ENCODE measurements at regions not wholly inside any gene's neighbourhood (a gene's known extent, or its start where the extent isn't known, plus 50 kb on each side); places are given as distances from the start of the nearest gene placed in this dataset.

DNA sequence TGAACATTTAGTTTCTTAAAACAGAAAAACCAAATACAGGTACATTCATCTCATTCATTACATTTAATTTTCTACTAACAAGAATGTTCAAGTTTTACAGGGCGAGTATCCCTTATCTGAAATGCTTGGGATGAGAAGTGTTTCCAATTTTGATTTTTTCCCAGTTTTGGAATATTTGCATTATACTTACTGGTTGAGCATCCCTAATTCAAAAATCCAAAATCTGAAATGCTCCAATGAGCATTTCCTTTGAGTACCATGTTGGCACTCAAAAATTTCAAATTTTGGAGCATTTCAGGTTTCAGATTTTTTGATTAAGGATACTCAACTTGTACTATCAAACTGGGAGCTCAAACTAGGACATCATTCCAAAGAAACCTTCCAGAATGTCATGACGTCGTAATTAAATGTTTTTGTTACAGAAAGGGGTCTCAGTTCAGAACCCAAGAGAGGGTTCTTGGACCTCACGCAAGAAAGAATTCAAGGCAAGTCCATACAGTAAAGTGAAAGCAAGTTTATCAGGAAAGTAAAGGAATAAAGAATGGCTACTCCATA, 90.8 kb upstream of the PIK3CG start:
- intact Hi-C loops (cut with DNase I): no loop called here
- no peak for DNase-seq (ENCODE audit: low spot score)

DNA sequence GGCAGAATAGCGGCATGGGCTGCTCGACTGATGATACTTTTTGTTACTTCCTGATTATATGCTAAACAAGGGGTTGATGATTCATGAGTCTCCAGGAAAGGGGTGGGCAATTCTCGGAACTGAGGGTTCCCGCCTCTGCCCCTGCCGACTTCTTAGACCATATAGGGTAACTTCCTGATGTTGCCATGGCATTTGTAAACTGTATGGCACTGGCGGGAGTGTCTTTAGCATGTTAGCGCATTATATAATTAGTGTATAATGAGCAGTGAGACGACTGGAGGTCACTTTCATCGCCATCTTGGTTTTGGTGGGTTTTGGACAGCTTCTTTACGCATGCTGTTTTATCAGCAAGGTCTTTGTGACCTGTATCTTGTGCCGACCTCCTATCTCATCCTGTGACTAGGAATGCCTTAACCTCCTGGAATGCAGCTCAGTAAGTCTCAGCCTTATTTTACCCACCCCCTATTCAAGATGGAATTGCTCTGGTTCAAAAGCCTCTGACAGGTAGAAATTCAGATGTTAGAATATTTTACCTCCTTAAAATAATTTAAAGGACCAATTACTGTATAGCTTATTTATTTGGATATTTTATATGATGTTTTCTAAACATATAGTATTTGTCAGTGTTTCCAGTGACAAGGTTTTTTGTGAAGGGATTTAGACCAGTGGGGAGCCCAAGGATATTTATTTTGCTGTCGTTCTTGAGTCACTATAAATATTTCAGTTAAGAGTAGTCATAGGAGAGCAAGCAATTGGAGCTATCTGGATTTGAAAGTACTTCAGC, 90.1 kb upstream of the PIK3CG start:
- intact Hi-C loops (cut with DNase I): no loop called here
- DNase-seq (ENCODE audit: low spot score): no peak

DNA sequence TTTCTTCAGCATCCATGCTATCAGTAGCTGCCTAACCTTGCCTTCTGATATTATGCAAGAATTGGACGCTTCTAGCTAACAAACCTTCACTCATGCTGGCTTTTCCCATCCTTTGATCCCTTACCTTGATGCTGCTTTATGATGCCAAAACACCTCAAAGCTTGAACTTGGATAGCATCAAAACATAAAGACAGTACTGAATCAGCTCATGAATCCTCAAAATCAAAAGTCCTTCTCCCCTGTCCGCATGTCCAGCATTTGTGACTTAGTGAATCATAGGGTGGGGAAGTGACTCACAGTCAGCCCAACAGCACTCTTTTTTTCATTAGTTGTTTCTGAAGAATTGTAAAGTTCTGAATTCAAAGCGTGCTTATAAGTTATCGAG, 89.5 kb upstream of the PIK3CG start:
- DNase-seq (ENCODE audit: low spot score): no peak
- intact Hi-C loops (cut with DNase I): no loop called here

DNA sequence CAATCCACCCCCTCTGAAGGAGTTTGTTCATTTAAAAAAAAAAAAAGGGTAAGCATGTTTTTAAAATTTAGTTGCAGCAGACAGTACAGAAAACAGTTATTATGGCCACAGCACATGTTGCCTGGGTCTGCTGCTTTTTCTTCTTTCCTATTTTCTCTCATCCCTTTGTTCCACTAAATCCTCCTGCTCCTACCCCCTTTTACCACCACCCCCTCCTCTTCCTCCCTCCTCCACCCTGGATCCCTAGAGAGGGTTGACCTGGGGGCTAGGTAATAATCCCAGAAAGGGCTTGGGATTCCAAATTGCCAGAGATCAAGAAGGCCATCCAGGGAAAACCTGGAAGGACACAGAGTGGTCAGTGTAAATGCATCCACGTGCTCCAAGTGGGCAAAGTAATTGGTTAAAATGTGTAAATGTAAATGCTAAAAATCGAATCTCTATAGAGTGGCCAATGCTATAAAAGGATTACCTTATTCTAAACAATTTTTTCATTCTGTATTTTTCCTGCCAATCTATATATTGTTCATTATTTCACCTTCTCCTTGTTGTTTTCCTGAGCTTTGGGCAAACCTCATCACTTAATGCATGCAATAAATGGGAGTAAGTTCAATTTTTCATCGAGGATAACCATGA, 89.0 kb upstream of the PIK3CG start:
- intact Hi-C loops (cut with DNase I): no loop called here
- no peak for DNase-seq (ENCODE audit: low spot score)

DNA sequence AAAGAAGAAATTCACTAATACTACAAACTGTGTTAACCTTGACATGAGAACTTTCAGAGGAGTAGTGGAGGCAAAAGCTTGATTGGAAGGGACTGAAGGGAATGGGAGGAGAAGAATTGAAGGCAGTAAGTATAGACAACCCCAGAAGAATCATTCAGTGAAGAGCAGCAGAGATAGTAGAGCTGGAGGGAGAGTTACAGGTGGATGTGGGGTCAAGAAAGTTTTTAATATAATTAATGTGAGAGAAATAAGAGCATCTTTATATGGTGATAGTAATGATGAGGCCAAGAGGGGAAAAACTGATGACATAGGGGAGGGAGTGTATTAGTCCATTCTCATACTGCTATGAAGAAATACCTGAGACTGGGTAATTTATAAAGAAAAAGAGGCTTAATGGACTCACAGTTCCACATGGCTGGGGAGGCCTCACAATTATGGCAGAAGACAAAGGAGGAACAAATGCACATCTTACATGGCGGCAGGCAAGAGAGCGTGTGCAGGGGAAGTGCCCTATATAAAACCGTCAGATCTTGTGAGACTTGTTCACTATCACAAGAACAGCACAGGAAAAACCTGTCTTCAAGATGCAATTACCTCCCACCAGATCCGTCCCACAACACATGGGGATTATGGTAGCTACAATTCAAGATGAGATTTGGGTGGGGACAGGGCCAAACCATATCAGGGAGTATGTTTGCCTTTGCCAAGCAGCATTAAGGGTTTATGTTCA, 88.3 kb upstream of the PIK3CG start:
- intact Hi-C loops (cut with DNase I): no loop called here
- DNase-seq (ENCODE audit: low spot score): no peak

DNA sequence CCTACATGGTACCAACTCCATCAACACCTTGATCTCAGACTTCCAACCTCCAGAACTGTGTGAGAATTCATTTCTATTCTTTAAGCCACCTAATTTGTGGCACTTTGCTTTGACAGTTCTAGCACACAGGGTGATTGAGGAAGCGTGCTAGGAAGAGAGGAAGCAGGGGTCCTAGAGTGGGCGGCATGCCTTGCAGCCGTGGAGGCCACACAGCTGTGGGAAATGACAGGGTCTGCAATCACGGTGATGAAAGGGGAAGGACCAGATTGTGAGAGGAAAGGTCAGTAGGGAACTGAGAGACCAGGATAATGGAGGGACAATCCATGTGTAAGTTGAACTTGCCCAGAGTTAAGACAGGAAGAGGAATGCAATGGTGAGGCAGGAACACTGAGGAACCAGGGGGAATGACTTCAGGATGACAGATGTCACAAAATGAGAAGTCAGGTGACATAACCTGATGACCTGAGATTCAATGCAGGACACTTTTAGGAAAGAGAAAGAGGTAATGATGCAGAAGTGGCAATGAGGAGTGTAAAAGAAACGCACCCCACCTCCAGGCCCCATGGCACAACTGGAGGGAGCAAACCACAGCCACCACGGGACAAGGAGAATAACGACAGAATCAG, 87.3 kb upstream of the PIK3CG start:
- DNase-seq (ENCODE audit: low spot score): no peak
- intact Hi-C loops (cut with DNase I): no loop called here

DNA sequence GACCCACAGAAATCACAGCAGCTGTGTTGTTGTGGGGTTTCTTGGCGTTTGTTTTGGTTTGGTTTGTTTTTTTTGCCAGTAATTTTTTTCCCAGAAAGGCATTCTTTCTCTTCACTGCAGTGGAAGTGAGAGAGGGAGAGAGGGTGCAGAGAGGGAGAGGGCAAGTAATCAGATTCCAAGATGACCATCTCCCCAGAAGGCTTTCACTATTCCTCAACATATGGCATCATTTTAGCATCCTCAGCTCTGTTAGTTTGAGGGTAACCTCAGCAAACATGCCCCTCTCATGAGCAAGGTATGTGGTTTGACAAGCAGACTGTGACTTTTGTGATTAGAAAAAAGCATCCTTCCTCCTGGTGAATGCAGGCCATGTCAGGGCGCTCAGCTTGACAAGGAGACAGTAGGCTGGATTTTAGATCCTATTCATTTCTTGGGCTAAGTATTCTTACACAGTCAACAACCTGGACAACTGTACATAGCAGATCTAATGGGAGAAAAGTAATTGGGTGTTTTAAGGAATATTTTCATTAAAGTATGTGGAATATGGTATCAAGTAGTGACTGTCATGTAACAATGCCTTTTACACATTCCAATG, 86.3 kb upstream of the PIK3CG start:
- no peak for DNase-seq (ENCODE audit: low spot score)
- intact Hi-C loops (cut with DNase I): no loop called here

DNA sequence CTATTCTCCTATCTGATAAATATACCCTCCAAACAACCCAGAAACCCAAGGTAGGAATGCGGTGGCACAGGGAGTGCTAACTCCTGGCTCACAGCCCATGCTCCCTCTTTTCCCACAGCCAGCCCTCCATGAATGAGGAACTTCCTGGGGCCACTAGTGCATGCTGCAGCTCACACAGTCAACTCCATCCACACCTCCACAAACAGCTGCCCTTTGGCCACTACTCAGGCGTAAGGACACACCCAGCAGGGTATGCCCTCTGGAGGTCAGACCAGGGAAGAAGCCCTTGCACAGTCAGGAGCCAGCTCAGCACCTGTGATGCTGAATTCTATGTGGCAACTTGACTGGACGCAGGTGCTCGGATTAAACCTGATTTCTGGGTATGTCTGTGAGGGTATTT, 85.2 kb upstream of the PIK3CG start:
- intact Hi-C loops (cut with DNase I): no loop called here
- no peak for DNase-seq (ENCODE audit: low spot score)

DNA sequence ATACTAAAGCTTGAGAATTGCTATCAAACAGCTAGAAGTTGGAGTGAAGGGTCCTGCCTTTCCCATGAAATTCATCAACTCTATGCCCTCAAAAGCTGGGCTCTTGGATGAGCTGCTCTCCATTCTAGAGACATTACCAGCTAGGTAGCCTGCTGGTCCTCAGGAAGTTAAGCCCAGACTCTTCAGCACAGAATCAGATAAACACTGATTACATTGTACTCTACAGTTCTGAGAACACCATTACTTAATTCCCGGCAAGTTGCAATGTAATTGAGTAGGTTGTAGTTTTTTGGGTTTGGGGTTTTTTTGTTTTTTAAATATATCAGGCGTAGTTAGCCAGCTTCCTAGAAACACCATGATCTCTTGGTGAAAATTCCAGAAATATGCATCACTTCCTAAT, 84.1 kb upstream of the PIK3CG start:
- intact Hi-C loops (cut with DNase I): no loop called here
- DNase-seq (ENCODE audit: low spot score): no peak

DNA sequence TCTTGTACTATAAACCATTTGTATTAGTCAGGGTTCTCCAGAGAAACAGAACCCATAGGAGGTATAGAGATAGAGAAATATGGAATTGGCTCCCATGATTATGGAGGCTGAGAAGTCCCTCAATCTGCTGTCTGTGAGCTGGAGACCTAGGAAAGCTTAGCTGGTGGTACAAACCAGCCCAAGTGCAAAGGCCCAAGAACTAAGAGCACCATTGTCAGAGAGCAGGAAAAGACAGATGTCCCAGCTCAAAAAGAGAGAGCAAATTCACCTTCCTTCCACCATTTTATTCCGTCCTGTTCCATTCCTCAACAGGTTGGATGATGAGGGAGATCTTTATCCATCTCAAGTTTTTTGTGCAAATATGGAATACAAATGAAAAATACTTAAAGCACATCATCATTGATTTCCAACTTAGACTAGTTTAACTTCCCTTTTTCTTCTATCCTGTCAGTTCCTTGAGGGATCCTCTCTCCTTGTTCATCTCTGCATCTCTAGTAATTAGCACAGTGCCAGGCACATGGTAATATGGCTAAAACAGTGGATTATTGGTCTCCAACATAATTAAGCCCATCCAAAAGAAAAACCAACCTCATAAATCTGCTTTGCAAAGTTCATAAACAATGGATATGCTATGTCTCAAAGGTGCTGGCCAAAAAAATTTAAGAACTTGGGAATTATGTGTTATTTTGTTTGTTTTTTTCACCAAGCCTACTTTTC, 83.1 kb upstream of the PIK3CG start:
- intact Hi-C loops (cut with DNase I): no loop called here
- no peak for DNase-seq (ENCODE audit: low spot score)

DNA sequence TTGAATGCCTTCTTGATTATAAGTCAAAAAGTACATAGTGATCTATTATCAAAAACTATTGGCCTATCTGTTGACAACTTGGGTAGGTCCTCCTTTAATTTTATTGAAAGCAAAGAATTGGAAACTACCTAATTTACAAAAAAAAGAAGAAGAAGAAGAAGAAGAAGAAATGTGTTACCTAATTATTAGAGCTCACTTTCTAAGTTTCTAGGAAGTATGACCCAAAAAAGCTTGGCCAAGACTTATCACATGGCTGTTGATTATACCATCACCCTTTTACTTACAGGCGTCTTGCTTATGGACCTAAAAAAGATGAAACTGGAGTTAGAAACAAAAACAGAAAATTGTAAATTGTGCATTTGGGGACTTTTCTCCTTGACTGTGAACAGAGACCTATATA, 81.8 kb upstream of the PIK3CG start:
- intact Hi-C loops (cut with DNase I): no loop called here
- DNase-seq (ENCODE audit: low spot score): no peak

DNA sequence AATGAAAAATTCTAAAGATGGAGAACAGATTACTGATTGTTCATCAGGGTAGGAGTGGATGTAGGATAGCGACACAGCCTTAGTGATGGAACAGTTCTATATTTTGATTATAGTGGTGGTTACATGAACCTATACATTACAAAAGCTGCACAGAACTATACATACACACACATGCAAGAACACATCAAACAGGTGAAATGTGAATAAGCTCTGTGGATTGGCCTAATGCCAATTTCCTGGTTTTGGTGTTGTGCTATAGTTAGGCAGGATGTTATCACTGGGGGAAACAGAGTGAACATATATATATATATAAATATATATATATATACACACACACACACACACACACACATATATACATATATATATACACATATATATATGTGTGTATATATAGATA, 76.4 kb upstream of the PIK3CG start:
- DNase-seq (ENCODE audit: low spot score): no peak
- intact Hi-C loops (cut with DNase I): no loop called here

DNA sequence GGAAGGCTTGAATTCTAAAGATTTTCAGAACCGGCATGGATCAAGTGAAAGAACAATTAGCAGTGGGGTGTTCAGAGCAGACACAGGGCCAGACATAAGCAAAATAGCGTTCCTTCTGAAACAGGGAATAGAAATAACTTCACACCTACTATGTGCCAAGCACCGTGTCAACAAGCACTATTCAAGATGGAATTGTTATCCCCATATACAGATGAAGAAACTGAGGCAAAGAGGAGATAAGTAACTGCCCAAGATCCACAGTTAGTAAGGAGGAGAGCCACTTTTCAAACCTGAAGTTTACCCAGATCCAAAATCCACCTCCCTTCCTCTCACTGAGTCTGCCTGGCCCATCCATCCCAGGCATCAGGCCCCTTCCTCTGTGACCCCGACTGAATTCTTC, 73.6 kb upstream of the PIK3CG start:
- no peak for DNase-seq (ENCODE audit: low spot score)
- intact Hi-C loops (cut with DNase I): loop anchor here (5.0 to 10.0 kb wide), 2 partner anchors 153 to 361 kb away; no protein-coding TSS in a partner anchor

DNA sequence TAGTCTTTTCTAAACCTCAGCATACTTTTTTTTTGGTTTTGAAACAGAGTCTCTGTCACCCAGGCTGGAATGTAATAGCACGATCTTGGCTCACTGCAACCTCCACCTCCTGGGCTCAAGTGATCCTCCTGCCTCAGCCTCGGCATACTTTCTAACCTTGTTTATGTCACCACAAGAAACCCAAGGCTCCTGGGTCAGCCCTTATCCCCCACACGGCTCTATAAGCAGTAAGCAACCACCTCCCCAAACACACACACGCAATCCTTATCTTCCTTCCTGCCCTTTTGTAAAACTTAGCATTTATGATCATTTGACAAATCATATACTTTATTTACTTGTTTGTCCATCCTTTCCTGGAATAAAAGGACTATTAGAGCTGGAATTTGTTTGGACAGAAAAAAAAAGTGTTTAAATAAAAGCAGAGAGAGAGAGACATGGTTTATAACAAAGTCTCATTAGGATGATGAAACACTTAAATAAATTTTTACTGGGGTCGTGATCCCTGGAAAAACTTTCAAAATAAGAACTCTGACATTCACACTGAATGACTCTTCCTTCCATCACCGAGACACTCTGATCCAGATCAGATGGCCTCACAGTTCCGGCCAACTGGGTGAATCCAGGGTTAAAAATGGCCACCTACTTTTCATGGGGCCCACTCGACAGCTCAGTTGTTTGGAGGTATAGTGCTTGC, 72.7 kb upstream of the PIK3CG start:
- DNase-seq (ENCODE audit: low spot score): no peak
- intact Hi-C loops (cut with DNase I): loop anchor here (5.0 to 10.0 kb wide), 2 partner anchors 152 to 360 kb away; no protein-coding TSS in a partner anchor

DNA sequence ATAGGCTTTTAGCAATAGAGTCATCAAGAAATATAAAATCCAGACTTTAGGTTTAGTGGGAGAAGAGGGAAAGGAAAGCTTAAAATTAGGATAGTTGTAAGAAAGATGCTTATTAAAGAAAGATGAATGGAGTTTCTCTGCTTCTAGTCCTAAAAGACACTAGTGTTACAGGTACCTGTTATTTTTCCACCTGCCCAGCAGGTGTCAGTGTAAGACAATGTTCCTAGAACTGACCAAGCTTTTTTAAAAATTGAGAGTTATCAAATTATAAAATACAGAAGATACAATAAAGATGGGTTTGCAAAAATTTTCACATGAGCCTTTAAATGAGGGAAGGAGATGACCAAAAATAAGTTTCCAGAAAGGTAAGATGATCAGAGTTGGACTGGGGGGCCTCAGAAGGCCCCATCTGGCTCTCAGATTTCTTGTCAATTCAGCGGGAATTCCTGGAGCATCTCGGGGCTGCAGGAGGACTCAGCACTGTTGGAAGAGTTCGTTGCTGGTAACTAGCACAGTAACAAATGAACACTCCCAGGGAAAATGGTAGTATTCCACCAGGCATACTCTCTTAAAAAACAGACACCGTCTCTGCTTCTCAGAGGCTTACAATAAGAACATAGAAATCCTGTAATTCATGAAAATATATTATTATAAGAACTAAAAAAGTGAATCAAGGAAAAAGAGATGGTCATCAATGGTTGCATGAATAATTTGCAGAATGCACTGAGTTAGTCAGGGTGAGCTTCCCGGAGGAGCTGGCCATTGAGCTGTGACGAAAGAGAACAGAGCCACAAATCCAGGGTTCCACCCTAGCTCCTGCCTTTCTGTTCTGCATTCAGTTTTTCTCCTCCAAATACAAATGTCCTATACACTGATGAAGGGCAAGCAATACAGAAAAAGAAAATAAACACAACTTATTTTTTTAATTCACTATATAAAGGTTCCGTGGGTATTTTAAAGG, 71.8 kb upstream of the PIK3CG start:
- no peak for DNase-seq (ENCODE audit: low spot score)
- intact Hi-C loops (cut with DNase I): loop anchor here (5.0 to 10.0 kb wide), 2 partner anchors 152 to 359 kb away; no protein-coding TSS in a partner anchor

DNA sequence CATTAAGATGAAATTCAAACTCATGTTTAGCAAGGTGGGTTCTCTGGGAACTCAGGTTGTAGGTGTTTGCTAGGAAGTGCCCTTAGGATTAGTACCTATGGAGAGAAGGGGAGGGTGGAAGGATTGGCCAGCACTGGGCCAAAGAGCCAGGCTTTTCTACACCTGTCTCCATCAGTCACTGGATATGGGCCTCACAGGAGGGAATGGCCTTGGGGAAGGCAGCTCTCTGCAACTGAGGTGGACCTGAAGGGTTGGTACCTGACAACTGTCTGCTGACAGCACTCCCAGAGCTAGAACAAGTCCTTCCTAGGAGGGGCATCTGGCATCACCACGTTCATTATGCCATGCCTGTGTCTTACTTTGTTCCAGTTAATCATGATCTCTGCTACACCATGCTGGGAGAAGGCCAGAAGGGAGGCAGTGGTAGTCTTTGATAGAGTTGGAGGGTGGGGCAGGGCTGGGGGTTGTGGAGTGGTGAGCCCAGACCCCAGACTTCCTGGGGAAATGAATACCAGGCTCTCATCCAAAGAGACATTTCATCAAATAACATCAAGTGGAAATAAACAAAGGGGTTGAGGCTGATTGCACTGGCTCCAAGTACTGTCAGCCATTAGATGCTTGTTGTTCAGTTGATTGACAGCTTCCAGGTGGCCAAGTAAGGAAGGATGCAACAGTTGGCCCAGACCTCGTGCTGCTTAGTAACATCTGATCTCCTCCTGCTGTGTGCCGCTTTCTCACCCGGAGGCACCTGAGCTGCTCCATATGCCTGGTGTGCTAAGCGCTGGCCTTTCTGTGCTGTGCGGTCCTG, 70.6 kb upstream of the PIK3CG start:
- intact Hi-C loops (cut with DNase I): loop anchor here (5.0 to 10.0 kb wide), 3 partner anchors 48 to 358 kb away; no protein-coding TSS in a partner anchor
- DNase-seq (ENCODE audit: low spot score): no peak
